Fibroblast of peridontal ligament (primary cell): ENCODE measurements at regions not wholly inside any gene's neighbourhood (a gene's known extent, or its start where the extent isn't known, plus 50 kb on each side); places are given as distances from the start of the nearest gene placed in this dataset.

ENCODE experiments used
- DNase-seq: peaks from one replicate; pipeline ENCODE4 v3.0.0-alpha.2; 2010; ENCODE audit errors: extremely low read depth

DNA sequence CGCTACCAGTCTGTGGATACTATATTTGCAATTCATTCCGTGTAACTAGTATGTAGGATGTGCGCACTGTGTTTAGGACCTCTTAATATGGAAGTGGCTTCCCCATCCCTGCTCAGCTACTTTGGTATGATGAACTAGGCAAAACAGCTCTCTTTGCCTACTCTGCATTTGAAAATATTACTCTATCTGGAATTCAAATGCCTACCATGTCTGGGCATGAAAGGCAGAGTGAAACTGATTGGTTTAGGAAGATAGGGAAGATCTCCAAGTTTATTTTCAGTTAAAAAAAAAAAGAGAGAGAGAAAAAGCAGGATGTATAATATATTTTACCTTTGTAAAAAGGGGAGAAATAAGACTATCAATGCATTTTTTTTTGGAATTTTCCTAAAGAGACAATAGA is 74.1 kb upstream of the ELL2 start:
- no peak for DNase-seq

DNA sequence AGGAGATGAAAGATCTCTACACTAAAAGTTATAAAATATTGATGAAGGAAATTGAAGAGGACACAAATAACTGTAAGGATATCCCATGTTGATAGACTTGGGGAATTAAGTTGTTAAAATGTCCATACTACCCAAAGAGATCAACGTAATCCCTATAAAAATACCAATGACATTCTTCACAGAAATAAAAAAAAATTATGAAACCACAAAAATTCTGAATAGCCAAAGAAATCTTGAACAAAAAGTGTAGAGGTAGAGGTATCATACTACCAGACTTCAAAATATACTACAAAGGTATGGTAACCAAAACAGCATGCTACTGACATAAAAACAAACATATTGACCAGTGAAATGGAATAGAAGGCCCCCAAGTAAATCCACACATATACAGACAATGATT is 71.5 kb upstream of the ELL2 start:
- no peak for DNase-seq

DNA sequence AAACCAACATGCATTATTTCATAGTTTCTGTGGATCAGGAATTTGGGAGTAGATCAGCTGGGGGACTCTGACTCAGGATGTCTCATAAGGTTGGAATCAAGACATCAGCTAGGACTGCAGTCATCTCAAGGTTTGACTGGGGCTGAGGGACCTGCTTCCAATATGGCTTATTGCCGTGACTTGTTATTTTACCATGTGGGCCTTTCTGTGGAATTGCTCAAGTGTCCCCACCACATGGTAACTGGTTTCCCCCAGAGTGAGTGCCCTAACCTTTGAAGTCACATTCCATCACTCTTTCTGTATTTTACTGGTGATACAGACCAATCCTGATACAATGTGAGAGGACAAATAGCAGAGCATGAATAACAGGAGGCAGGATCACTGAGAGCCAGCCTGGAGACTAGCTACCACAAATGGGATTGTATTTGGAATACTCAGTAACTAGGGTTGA is 70.2 kb upstream of the ELL2 start:
- peak; percentile 69 for DNase-seq

DNA sequence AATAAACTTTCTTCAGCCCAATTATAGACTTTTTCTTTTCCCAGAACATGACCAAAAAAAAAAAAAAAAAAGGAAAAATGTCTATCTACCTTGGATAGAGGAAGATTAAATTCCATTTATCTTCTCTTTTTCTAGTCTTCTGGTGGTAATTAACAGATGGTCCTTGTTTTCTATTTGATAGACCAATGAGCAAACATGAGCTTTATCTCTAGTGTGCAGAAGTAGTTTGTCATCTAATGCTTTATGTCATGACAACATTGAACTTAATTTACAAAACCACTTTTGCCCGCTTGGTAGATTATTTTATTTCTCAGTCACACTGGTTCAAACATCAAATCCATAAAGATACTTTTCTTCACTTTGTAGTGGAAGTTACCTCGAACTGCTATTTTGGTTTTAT is 69.5 kb upstream of the ELL2 start:
- DNase-seq, result no peak

DNA sequence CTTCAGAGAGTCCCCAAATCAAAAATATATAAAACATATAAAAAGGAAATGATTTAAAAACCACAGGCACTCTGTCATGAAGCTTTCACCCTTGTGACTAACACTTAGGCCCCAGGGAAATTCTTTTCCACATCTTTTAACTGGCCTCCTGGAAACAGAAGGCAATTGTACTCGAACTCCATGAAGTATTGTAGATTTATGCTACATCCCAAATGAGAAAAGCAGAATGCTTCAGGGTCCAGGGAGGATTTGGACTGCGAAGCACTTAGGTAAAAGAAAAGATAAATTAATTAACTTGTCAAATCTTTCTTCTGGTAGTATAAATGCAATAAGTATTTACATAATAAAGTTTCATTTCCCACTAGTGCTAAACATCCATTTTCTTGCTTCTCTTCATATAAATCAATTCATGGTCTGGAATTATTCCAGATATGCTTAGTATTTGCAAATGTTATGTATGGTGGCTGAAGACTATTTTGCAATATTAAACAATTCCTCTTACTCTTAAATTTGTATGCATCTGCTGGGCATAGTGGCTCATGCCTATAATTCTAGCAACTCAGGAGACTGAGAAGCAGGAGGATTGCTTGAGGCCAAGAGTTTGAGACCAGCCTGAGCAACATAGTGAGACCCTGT is 64.9 kb upstream of the ELL2 start:
- peak; percentile 81 for DNase-seq

DNA sequence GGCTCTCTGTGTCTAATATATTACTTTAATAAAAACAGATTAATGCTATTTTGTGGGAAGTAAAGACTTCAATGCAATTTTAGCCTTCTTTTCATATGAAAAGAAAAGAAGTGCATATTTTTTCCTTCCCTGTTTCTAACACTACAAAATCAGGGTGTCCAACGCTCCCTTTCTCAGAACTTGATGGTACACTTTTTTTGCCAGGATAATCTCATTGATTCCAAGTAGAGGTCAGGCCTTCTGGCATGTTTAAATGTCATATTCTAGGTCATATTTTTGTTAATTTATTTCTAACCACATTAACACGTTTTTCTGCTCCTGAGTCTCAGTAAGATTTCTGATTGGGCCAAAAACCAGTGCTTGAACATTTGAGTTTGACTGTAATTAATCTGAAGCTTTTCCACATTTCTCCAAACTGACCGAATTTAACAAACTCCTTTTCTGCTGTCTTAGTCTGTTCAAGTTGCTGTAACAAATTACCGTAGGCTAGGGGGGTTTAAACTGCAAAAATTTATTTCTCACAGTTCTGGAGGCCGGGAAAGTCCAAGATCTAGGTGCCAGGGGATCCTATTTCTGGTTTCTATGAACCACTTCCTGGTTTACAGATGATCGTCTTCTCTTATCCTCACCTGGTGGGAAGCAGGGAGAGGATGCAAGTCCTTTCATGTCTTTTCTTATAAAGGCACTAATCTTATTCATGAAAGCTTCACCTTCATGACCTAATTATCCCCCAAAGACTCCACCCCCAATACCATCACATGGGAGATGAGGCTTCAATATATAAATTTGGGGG is 63.2 kb upstream of the ELL2 start:
- DNase-seq, result no peak

DNA sequence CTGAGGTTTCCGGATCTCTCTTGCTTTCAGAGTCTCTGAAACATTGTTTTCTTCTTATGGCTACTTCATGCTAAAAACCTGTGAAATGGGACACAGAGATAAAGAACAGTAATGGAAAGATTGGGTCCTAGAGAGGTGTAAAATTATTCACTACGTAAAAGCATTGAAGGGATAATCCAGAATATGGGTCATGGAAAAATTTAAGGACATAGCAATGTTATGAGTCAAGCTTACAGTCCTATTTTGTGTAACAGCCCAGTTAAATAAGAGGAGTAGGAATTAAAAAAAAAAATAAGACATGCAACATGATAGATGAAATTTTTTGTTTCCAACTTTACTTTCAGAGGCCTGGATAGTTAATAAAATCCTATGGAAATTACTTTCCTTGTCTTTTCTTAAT is 61.9 kb upstream of the ELL2 start:
- DNase-seq, result peak; percentile 84

DNA sequence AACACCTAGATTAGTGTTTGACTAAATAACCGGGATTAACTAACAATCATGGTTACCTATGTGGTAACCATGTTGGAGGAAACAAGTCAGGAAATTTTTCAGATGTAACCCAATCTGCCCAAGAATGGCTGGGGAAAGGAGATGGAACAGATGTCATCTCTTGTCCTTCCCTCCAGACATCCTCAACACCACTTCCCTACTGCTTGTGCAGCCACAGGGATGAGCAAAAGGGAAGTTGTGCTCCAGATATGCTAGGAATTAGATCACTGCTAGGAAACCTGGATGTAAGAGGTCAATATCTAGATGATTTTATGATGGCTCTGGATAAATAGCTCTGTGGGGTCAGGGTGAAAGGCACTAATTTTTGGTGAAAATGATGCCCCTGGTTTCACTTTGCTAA is 61.3 kb upstream of the ELL2 start:
- DNase-seq, result no peak

DNA sequence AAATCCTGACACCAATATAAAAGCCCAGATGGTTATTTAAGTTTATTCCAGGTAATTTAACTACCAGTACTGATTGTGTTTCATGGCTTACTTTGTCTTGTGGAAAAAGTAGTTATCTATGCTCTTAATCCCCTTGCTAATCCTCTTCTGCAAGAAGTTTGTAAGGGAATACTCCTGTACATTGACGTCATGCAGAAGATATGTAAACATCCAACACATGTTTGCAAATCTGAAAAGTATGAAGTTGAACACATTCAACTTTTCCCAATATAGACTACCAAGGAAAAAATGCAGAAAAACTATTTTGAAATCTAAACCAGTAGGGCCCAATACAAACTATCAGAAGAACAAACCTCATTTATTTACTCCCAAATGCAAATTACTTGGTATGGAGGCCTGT is 56.3 kb upstream of the ELL2 start:
- DNase-seq, result peak; percentile 98

DNA sequence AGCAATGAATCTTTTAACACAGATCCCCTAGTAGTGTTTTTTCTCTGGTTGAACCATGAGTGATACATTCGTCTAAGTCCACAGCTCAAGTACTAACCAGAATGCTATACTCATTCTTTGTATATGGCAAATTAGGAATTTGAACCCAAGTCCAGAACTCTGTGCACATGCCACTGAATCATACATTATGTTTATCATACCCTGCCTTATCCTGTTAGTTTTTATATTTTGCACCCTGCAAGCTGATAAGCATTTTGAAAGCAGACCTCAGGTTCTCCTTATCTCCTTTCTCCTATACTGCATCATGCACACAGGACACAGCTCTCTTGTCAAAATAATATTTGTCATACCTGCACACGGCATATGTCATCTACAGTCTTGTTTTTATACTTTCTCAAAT is 54.6 kb upstream of the ELL2 start:
- DNase-seq, result no peak

DNA sequence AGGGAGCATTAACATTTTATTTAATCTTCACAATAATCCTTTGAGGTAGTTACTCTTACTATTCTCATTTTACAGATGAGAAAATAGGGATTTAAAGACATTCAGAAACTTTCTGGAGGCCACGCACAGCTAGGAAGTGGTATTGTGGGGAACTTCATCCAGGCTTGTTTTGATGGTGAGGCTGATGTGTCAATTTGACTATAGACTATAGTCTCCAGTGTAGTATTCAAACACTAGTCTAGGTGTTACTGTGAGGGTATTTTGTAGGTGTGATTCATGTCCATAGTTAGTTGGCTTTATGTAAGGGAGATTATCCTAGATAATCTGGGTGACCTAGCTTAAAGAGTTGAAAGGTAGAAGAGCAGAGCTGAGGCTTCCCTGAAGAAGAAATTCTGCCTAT is 54.1 kb upstream of the ELL2 start:
- no peak for DNase-seq

DNA sequence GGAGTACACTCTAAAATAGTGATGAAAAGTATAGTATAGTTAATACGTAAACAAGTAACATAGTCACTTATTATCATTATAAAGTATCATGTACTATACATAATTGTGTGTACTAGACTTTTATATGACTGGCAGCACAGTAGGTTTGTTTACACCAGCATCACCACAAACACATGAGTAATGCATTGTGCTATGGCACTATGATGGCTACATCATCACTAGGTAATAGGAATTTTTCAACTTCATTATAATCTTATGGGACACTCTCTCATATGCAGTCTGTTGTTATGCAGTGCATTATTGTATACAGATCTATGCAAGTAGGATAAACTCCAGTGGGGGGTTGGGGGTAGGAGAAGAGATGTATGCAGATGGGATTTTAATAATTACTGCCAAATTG is 52.7 kb upstream of the ELL2 start:
- no peak for DNase-seq

DNA sequence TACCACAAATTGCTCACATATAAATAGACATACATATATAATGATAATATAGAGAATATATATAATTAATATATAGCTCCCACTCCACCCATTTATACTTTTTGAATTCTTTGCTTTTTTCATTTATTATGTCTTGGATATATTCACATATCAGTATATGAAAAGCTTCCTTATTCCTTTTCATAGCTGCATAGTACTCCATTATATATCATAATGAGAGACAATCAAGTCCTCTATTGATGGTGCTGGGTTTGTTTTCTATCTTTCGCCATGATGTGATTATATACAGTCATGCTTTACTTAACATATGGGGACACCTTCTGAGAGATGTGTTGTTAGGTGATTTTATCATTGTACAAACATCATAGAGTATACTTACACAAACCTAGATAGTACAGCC is 51.6 kb upstream of the ELL2 start:
- DNase-seq, result no peak

DNA sequence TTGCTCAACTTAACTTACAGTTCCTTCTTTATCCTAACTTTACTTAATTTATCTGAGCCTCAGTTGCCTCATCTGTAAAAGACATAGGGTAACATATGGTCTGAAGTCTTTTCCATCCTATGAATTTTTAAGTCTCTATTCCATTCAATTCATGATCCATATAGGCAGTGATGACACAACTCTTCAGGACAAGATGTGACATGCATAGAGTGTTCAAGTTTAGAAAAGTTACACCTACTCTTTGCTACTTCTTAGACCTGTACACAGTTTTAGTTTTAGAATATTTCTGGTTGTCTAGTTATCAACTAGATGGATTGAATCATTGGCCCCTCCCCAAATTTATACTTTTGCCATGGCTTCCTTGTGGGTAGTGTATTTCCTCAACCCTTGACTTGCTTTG is 50.7 kb upstream of the ELL2 start:
- DNase-seq, result no peak
